Right hindlimb (tissue), 1 donor: ENCODE measurements at regions not wholly inside any gene's neighbourhood (a gene's known extent, or its start where the extent isn't known, plus 50 kb on each side); places are given as distances from the start of the nearest gene placed in this dataset.
A peak's percentile ranks its signal among the peaks of the same experiment; 100 is the strongest.

Source experiments
- DNase-seq: peaks from one replicate; pipeline ENCODE4 v3.0.0-alpha.2; 2018

GRCh38 chr6:26197933-26198721, 110.9 kb downstream of the HFE start:
- peak; percentile 49 for DNase-seq

- DNase-seq, result no peak
Observed at GRCh38 chr6:26198722-26199056, 111.5 kb downstream of the HFE start.

GRCh38 chr6:26199057-26199772, 112.0 kb downstream of the HFE start:
- DNase-seq, result peak; percentile 80

- DNase-seq, result no peak
Observed at GRCh38 chr6:26199773-26200764, 112.8 kb downstream of the HFE start.

- DNase-seq, result no peak
Observed at GRCh38 chr6:26200918-26201721, 113.9 kb downstream of the HFE start.

GRCh38 chr6:26202201-26202611, 115.0 kb downstream of the HFE start:
- no peak for DNase-seq

- no peak for DNase-seq
Observed at GRCh38 chr6:26202811-26203583, 115.8 kb downstream of the HFE start.

GRCh38 chr6:26204332-26205160, 117.3 kb downstream of the HFE start:
- peak; percentile 98 for DNase-seq

GRCh38 chr6:26205161-26205624, 118.0 kb downstream of the HFE start:
- peak; percentile 93 for DNase-seq

- DNase-seq, result no peak
Observed at GRCh38 chr6:26205625-26206574, 118.7 kb downstream of the HFE start.

GRCh38 chr6:26206868-26207801, 119.9 kb downstream of the HFE start:
- no peak for DNase-seq

GRCh38 chr6:26211963-26212362, 124.7 kb downstream of the HFE start:
- no peak for DNase-seq

- no peak for DNase-seq
Observed at GRCh38 chr6:26213334-26214075, 126.3 kb downstream of the HFE start.

GRCh38 chr6:26214803-26215584, 127.8 kb downstream of the HFE start:
- no peak for DNase-seq

- DNase-seq, result peak; percentile 56
Observed at GRCh38 chr6:26215585-26216358, 128.5 kb downstream of the HFE start.
